OCI-M2 (cell line): ENCODE measurements at regions not wholly inside any gene's neighbourhood (a gene's known extent, or its start where the extent isn't known, plus 50 kb on each side); places are given as distances from the start of the nearest gene placed in this dataset.
"Not testable (repeated sequence)": the region's sequence is repeated elsewhere in the genome, so short reads cannot be mapped to it uniquely, and the experiment has no call there.

Experiments
- DNase-seq: peaks from one replicate; lab custom pipeline; 2025; ENCODE audit not compliant: unreplicated experiment; lab: John Stamatoyannopoulos, UW

- no peak for DNase-seq
These were observed 738.0 kb upstream of the PITX2 start for GRCh38 chr4:111360906-111361305.

DNA sequence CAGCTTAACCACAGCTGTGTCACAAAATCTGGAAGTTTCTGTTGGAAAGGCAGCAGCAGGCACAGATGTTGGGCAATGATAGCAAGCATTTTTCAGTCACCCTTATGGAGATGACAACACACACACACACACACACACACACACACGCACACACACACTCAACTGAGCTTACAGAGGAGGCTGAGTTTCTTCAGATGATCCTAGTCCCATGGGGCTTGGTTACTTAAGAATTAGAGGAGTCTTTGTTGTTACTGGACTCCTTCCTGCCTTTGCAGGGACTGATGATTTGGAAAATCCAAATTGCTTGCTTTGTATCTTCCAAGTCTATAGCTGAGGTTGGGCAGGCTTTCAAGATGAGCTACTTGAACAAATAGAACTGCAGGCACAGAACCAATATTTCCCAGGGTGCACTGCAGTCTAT is 740.1 kb upstream of the PITX2 start:
- DNase-seq, result no peak

DNA sequence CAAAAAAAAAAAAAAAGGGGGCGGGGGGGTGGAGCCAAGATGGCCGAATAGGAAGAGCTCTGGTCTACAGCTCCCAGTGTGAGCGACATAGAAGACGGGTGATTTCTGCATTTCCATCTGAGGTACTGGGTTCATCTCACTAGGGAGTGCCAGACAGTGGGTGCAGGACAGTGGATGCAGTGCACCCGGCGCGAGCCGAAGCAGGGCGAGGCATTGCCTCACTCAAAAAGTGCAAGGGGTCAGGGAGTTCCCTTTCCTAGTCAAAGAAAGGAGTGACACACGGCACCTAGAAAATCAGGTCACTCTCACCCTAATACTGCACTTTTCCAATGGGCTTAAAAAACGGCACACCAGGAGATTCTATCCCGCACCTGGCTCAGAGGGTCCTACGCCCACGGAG is 755.0 kb upstream of the PITX2 start:
- DNase-seq, result not testable (repeated sequence)

DNA sequence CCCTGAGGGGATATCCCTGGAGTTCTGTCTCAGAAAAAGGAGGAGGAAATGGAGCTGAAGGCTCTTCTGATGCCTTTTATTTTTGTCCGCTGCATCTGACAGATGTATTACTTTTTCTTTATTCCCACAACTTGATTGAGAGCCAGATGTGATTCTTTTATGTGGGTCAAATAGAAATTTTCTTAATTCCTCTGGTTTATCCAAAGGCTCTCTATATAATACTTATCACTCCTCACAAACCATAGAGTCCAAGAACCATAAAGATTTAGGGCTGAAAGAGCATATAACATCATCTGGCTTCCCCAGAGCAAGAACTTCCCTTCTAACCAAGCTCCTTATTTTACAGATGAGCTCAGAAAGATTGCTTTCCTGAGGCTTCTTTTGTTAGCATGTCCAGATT is 756.7 kb upstream of the FAM241A start:
- DNase-seq, result no peak

GRCh38 chr4:111391829-111392228 is 753.4 kb upstream of the FAM241A start:
- DNase-seq, result no peak

GRCh38 chr4:111393781-111394180 is 751.5 kb upstream of the FAM241A start:
- DNase-seq, result no peak

DNA sequence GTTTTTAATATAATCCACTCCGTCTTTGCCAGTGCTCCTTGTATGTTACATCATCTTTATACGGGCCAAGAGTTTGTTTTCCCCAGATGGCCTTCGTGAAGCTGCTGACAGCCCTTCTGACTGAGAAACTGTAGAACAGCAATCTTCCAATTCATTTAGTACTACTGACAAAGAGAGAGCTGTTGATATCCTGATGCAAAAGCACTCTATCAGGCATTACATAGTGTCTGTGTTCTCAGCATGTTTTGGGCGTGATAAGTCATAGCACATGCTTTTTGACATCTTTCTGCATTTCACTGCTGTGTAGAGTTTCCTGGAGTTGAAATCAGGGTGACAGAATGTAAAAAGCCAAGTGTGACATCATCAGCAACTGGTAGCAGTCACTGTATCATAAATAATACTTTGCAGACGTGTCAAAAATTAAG is 746.3 kb upstream of the FAM241A start:
- DNase-seq, result no peak

- DNase-seq, result no peak
These were observed 745.6 kb upstream of the FAM241A start for GRCh38 chr4:111399623-111400022.

GRCh38 chr4:111400741-111401140 is 744.5 kb upstream of the FAM241A start:
- no peak for DNase-seq

GRCh38 chr4:111404673-111405072 is 740.6 kb upstream of the FAM241A start:
- DNase-seq, result no peak

DNA sequence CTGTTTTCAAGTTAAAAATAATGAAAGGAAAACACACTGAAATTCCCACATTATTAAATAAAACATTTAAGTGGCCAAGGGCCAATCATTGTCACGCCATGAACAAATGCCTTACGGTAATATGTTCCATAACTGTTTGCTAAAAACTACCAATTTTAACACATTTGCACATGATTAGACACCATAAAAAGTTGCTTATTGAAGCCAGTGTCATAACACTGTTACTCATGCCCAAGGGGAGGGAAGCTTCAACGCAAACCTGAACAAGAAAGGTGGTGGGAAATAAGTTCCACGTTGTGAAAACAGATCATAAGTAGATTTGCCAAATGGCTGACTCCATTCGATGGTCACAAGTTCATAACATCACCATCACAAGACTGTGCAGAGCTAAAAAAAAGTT is 739.3 kb upstream of the FAM241A start:
- DNase-seq, result no peak

DNA sequence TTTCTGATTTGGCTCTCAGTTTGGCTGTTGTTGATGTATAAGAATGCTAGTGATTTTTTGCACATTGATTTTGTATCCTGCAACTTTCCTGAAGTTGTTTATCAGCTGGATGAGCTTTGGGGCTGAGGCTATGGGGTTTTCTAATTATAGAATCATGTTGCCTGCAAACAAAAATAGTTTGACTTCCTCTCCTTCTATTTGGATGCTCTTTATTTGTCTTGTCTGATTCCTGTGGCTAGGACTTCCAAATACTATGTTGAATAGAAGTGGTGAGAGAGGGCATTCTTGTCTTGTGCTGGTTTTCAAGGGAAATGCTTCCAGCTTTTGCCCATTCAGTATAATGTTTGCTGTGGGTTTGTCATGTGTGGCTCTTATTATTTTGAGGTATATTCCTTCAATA is 734.7 kb upstream of the FAM241A start:
- DNase-seq, result no peak

GRCh38 chr4:111417521-111417920 is 727.7 kb upstream of the FAM241A start:
- DNase-seq, result no peak

DNA sequence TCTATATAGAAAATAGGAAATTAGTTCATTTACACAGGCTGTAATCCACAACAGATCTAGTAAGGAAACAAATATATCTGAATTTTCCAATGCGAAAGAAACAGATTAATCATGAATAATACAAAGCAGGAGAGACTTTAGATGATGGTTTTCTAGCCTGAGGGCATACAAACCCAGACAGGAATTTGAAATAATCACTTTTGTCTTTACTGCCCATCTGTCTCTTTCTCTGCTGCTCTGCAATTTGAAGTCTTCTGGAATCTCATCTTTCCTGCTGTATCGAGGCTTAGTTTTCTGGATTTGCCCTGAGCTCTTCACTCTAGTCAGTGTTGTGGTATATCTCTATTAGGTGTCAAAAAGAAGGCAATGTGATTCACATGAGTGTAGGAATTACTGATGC is 711.8 kb upstream of the FAM241A start:
- no peak for DNase-seq

- DNase-seq, result no peak
These were observed 710.7 kb upstream of the FAM241A start for GRCh38 chr4:111434586-111434985.

DNA sequence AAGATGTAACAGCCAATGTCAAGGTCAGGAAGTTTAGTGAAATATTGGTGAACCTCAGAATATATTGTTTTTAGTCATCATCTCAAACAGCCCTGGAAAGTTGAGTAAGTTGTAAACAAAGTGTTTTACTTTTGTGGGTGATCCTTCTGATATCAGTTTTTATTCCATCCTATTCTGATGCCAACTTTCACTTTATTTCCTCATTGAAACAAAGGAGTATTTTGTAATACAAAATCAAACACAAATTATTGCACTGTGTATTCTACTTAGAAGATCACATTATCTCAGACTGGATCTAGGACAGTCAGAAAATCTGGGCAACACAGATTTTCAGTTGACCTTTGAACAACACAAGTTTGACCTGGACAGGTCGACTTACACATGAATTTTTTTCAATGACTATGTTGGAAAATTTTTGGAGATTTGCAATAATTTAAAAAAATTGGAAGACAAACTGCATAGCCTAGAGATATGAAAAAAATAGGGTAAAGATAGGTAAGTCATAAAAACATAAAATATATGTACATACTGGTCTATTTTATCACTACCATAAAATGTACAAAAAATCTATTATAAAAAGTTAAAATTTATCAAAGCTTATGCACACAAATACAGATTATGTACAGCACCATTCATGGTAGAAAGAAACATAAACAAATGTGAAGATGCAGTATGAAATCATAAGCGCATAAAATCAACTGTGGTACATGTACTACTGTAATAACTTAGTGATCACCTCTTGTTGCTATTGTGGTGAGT is 709.1 kb upstream of the FAM241A start:
- DNase-seq, result no peak

DNA sequence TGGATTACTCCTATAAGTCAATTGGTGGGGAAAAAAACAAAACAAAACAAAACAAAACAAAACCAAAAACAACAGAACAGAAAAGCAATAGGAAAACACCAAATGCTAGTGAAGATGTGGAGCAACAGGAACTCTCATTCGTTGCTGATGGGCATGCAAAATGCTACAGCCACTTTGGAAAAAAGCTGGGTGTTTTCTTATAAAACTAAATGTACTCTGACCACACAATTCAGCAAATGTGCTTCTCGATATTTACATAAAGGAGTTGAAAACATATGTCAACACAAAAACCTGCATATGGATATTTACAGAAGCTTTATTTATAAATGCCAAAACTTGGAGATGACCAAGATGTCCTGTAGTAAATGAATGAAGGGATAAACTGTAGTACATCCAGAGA is 703.6 kb upstream of the FAM241A start:
- no peak for DNase-seq

DNA sequence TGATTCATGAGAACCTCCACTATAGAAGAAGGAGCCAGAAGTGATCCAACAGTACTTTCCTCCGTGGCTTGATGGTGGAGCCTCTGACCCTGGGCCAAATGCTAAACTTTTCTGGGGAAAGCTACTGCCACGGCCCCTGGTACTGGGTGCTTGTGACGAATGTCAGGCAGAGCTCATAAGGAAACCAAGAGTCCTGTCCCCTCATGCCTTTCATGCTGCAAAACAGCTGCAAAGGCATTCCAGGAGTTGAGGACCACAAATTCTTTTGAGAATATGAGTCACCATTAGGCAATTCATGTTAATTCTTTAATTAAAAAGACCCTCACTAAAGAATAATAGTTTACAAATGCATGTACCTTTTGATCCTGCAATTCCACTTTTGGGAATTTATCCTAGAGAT is 700.4 kb upstream of the FAM241A start:
- DNase-seq, result not testable (repeated sequence)

- DNase-seq, result no peak
These were observed 695.6 kb upstream of the FAM241A start for GRCh38 chr4:111449657-111450056.

GRCh38 chr4:111450867-111451266 is 694.4 kb upstream of the FAM241A start:
- DNase-seq, result no peak

DNA sequence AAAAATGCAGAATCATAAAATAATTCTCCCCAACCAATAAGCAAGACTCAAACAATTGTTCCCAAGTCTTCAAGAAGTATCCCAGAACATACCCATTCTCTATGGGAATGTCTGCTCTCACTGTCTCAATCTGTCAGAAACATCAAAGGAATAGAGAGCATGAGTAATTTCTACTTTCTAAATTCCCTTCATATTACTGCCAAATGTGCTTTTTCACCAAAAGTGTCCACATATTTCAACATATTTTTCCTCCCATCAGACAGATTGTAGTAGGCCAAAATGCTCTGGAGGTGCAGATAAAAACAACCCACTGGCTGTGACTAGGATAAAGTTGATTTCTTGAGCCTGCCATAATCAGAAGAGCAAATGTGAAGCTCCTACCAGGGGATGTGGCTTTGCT is 692.0 kb upstream of the FAM241A start:
- no peak for DNase-seq

GRCh38 chr4:111454961-111455360 is 690.3 kb upstream of the FAM241A start:
- DNase-seq, result no peak
